DMS53 (cell line): ENCODE measurements at regions not wholly inside any gene's neighbourhood (a gene's known extent, or its start where the extent isn't known, plus 50 kb on each side); places are given as distances from the start of the nearest gene placed in this dataset.

Experiments used
- DNase-seq: peaks from one replicate; lab custom pipeline; 2025; lab: John Stamatoyannopoulos, UW

GRCh38 chr2:19748073-19748375 is 153.8 kb downstream of the TTC32 start:
- no peak for DNase-seq

GRCh38 chr2:19747310-19748072 is 154.3 kb downstream of the TTC32 start:
- DNase-seq = no peak

- DNase-seq = peak; percentile 55
Observed at GRCh38 chr2:19746611-19747309, 155.0 kb downstream of the TTC32 start.

- DNase-seq = no peak
Observed at GRCh38 chr2:19746137-19746600, 155.6 kb downstream of the TTC32 start.

- no peak for DNase-seq
Observed at GRCh38 chr2:19745318-19746136, 156.3 kb downstream of the TTC32 start.

- no peak for DNase-seq
Observed at GRCh38 chr2:19744456-19745199, 157.2 kb downstream of the TTC32 start.

- no peak for DNase-seq
Observed at GRCh38 chr2:19743641-19744040, 158.1 kb downstream of the TTC32 start.

GRCh38 chr2:19742872-19743271 is 158.9 kb downstream of the TTC32 start:
- no peak for DNase-seq

GRCh38 chr2:19739256-19739655 is 162.5 kb downstream of the TTC32 start:
- DNase-seq = no peak

GRCh38 chr2:19738707-19739106 is 163.1 kb downstream of the TTC32 start:
- no peak for DNase-seq

- no peak for DNase-seq
Observed at GRCh38 chr2:19736191-19736831, 165.5 kb downstream of the TTC32 start.

GRCh38 chr2:19733951-19734425 is 167.8 kb downstream of the TTC32 start:
- DNase-seq = no peak

GRCh38 chr2:19733390-19733789 is 168.4 kb downstream of the TTC32 start:
- DNase-seq = no peak

GRCh38 chr2:19732255-19732654 is 169.5 kb downstream of the TTC32 start:
- no peak for DNase-seq

- no peak for DNase-seq
Observed at GRCh38 chr2:19731515-19731914, 170.3 kb downstream of the TTC32 start.

GRCh38 chr2:19731037-19731436 is 170.7 kb downstream of the TTC32 start:
- DNase-seq = no peak

- no peak for DNase-seq
Observed at GRCh38 chr2:19728125-19728524, 173.7 kb downstream of the TTC32 start.

- no peak for DNase-seq
Observed at GRCh38 chr2:19725392-19725791, 176.4 kb downstream of the TTC32 start.

GRCh38 chr2:19723021-19723420 is 178.8 kb downstream of the TTC32 start:
- peak; percentile 36 for DNase-seq

GRCh38 chr2:19722531-19722971 is 179.2 kb downstream of the TTC32 start:
- DNase-seq = no peak

- DNase-seq = no peak
Observed at GRCh38 chr2:19720306-19720705, 181.5 kb downstream of the TTC32 start.
